PC-9 (cell line): ENCODE measurements at regions not wholly inside any gene's neighbourhood (a gene's known extent, or its start where the extent isn't known, plus 50 kb on each side); places are given as distances from the start of the nearest gene placed in this dataset.

Experiments
- CTCF ChIP-seq: fragments of 200-600 bp; sonication (generic); conservative IDR thresholded peaks from 2 replicates; pipeline ENCODE4 v1.6.1; 2017; ENCODE audit warnings: mixed run types, antibody characterized with exemption, mild to moderate bottlenecking, moderate library complexity
- EZH2 ChIP-seq: fragments of 200-600 bp; sonication (generic); IDR thresholded peaks from 2 replicates; pipeline ENCODE4 v1.8.0; 2017; ENCODE audit warnings: antibody characterized with exemption, low read depth

GRCh38 chr12:30345744-30346471 is 349.8 kb downstream of the IPO8 start:
- no peak for TF ChIP-seq EZH2
- TF ChIP-seq CTCF: no peak
